ENCODE measurements at regions not wholly inside any gene's neighbourhood (a gene's known extent, or its start where the extent isn't known, plus 50 kb on each side); places are given as distances from the start of the nearest gene placed in this dataset.

DNA sequence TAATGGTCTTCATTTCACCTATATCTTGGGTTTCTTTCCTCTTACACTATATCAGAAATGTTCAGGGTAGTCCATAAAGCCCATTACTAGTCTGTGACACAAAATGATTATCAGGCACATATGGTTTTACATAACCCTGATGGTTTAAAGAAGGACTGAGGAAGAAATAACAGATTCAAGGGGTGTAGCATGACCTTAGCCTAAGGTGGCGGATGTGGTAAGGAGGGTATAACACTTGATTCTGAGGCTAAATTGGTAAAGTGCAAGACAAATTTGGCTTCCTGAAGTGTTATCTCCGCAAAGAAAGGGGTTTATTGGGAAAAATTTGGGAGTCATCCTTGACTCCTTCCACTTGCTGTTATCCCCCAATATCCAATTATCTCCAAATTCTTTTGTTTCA, 388.2 kb upstream of the RPS23 start:
- ChIA-PET POLR2A (ENCODE audit: low non-redundant PET) (no interaction called here), CTCF (interaction anchor here (0.6 kb wide), 1 partner anchor 309 kb away, joined by 3 read pairs; no protein-coding TSS in a partner anchor)
- DNase-seq (ENCODE audit: low spot score), result no peak
- H3K27ac ChIP-seq, result no peak overlapping the region
- TF ChIP-seq, protein P1, sequence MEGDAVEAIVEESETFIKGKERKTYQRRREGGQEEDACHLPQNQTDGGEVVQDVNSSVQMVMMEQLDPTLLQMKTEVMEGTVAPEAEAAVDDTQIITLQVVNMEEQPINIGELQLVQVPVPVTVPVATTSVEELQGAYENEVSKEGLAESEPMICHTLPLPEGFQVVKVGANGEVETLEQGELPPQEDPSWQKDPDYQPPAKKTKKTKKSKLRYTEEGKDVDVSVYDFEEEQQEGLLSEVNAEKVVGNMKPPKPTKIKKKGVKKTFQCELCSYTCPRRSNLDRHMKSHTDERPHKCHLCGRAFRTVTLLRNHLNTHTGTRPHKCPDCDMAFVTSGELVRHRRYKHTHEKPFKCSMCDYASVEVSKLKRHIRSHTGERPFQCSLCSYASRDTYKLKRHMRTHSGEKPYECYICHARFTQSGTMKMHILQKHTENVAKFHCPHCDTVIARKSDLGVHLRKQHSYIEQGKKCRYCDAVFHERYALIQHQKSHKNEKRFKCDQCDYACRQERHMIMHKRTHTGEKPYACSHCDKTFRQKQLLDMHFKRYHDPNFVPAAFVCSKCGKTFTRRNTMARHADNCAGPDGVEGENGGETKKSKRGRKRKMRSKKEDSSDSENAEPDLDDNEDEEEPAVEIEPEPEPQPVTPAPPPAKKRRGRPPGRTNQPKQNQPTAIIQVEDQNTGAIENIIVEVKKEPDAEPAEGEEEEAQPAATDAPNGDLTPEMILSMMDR (conservative IDR thresholded peaks at IDR 0.05; ENCODE audit: low read depth), result no peak

DNA sequence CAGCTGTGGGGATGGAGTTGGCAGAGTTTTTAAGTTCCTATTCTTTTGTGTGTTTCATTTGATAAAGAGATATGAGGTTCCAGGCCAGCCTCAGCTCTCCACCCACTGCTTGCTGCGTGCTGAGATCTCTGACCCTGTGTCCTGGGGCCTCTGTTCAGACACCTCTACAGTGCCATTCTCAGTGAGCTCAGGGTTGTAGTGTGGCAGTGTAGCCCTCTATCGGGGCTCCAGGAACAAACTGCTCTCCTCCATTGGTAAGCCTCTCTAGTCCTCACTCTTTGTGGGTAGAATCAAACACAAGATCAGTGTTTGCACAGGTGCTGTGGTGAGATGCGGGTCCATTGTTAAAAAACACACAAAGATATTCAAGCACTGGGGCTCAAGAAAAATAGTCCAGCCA, 386.6 kb upstream of the RPS23 start:
- no peak for DNase-seq (ENCODE audit: low spot score)
- TF ChIP-seq, protein P1 (conservative IDR thresholded peaks at IDR 0.05; ENCODE audit: low read depth), result no peak
- CTCF ChIA-PET, result interaction anchor here (0.6 kb wide), 1 partner anchor 36 kb away, joined by 3 read pairs; no protein-coding TSS in a partner anchor
- no peak overlapping the region for H3K27ac ChIP-seq
- POLR2A ChIA-PET (ENCODE audit: low non-redundant PET), result no interaction called here

DNA sequence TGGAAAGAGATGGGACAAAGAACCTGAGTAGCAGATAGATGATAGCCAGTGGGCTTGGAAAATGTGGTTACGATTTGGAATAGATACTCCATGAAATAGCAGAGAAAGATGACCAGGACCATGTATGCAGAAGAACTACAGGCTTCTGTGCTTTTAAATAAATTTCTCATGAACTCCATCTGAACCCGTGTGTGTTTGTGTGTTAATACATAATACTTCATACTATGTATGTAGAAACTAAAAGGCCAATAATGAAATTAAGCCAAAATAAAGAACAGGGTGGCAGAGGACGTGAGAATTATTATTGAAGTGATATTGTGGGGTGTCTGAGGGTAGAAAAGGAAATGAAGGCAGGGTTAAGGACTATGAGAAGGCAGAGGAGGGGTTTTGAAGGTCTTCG, 385.1 kb upstream of the RPS23 start:
- TF ChIP-seq, protein P1 (conservative IDR thresholded peaks at IDR 0.05; ENCODE audit: low read depth), result no peak
- CTCF ChIA-PET, result no interaction called here
- POLR2A ChIA-PET (ENCODE audit: low non-redundant PET), result no interaction called here

DNA sequence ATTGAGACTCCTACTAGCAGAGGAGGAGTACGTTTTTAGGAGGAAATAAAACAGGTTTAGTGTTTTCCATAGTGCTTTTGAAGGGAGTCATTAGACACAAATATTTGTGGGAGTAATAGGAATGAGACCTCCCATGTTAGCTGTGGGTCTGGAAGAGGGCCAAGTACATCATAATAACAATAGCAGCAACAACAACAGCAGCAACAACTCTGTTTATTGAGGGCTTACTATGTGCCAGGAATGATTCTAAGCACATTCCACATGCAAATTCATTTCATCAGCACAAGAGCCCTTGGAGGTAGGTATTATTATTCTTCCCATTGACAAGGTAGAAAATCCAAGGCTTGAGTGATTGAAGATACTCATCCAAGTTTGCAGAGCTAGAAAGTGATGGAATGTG, 384.2 kb upstream of the RPS23 start:
- H3K27ac ChIP-seq, result no peak overlapping the region
- ChIA-PET CTCF (no interaction called here), POLR2A (ENCODE audit: low non-redundant PET) (no interaction called here)
- DNase-seq (ENCODE audit: low spot score), result no peak
- TF ChIP-seq, protein P1 (conservative IDR thresholded peaks at IDR 0.05; ENCODE audit: low read depth), result no peak

More for the DNA sequence above, 385.1 kb upstream of the RPS23 start:
- no peak for DNase-seq (ENCODE audit: low spot score)
- H3K27ac ChIP-seq, result no peak overlapping the region

DNA sequence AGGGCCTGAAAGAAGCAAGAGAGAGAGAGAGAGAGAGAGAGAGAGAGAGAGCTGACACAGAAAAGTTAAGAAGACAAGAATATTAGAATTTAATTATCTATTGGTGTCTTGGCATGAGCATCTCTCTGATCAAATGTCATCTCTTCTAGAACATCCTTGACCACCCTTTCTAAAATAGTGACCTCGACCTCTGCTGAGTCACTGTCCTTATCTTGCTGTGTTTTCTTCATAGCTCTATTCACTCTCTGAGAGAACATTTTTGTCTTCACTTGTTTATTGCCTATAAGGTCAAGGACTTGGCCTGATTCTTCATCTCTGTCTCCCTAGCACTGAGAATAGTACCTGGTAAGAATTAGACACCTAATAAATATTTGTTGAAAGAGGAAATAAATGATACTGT, 383.8 kb upstream of the RPS23 start:
- no peak overlapping the region for H3K27ac ChIP-seq
- ChIA-PET POLR2A (ENCODE audit: low non-redundant PET) (no interaction called here), CTCF (no interaction called here)
- DNase-seq (ENCODE audit: low spot score), result no peak
- TF ChIP-seq, protein P1 (conservative IDR thresholded peaks at IDR 0.05; ENCODE audit: low read depth), result no peak

DNA sequence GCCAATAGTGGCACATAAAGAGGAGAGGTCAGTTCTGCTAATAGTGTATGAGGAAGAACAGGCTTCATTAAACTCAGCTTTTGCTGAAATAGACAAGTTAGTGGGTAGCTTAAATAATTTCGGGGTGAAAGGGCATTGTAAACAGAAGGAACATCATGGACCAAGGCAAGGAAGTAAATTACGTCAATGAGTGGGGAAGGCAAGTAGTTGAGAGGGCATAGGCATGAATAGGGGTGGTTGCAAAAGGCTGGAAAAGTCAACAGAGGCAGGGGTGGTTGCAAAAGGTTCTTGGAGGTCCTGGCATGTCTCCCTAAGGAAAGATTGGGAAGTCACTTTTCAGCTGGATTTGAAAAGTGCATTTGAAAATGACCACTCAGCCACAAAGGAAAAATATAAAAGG, 383.3 kb upstream of the RPS23 start:
- no peak for DNase-seq (ENCODE audit: low spot score)
- TF ChIP-seq, protein P1 (conservative IDR thresholded peaks at IDR 0.05; ENCODE audit: low read depth), result no peak
- POLR2A ChIA-PET (ENCODE audit: low non-redundant PET), result no interaction called here
- H3K27ac ChIP-seq, result no peak overlapping the region
- CTCF ChIA-PET, result interaction anchor here (0.9 kb wide), 1 partner anchor 14 kb away, joined by 3 read pairs; no protein-coding TSS in a partner anchor

DNA sequence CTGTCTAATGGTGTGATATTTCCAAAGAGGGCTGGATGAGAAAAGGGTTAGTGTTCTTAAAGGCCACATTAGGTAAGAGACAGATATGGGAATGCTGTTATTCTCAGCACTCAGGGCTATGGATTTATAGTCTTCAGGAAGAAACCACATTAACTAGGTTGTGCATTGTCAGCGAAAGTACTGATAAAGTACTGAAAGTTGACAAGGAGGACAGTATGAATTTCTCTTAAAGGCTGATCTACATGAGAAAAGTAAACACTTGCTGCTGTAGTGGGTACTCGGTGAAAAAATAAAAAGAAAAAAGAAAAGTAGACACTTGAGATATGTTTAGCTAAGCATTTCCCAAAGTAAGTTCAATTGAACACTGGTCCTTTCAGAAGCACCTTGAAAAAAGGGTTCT, 381.0 kb upstream of the RPS23 start:
- DNase-seq (ENCODE audit: low spot score), result no peak
- POLR2A ChIA-PET (ENCODE audit: low non-redundant PET), result no interaction called here
- CTCF ChIA-PET, result interaction anchor here (0.6 to 1.1 kb wide), 2 partner anchors 18 to 149 kb away, joined by 3 read pairs; no protein-coding TSS in a partner anchor
- no peak overlapping the region for H3K27ac ChIP-seq
- TF ChIP-seq, protein P1 (conservative IDR thresholded peaks at IDR 0.05; ENCODE audit: low read depth), result no peak
